D721Med (cell line): ENCODE measurements at regions not wholly inside any gene's neighbourhood (a gene's known extent, or its start where the extent isn't known, plus 50 kb on each side); places are given as distances from the start of the nearest gene placed in this dataset.

Experiments
- DNase-seq: peaks from one replicate; pipeline ENCODE4 v3.0.0; 2011; ENCODE audit warnings: low spot score; ENCODE audit not compliant: insufficient read length
- FAIRE-seq: peaks from 2 replicates; lab custom pipeline; 2011; peaks lifted over from hg19 to GRCh38; lab: Jason Lieb, UNC
- CTCF ChIP-seq: IDR thresholded peaks from 2 replicates; pipeline ENCODE4 v1.5.1; 2012; ENCODE audit warnings: mild to moderate bottlenecking, control low read depth; ENCODE audit not compliant: insufficient read depth; ENCODE audit errors: missing control alignments

GRCh38 chr18:41613003-41613609 is 341.9 kb upstream of the PIK3C3 start:
- DNase-seq (no peak), FAIRE-seq (no peak)
- no peak for TF ChIP-seq CTCF

GRCh38 chr18:41604964-41605363 is 350.1 kb upstream of the PIK3C3 start:
- TF ChIP-seq CTCF: no peak
- no peak for FAIRE-seq
- DNase-seq: no peak

- FAIRE-seq (peak; percentile 44), DNase-seq (no peak)
- no peak for TF ChIP-seq CTCF
These were observed 353.0 kb upstream of the PIK3C3 start for GRCh38 chr18:41602034-41602433.

GRCh38 chr18:41600693-41601391 is 354.2 kb upstream of the PIK3C3 start:
- no peak for DNase-seq
- no peak for TF ChIP-seq CTCF
- no peak for FAIRE-seq

GRCh38 chr18:41599466-41599865 is 355.6 kb upstream of the PIK3C3 start:
- FAIRE-seq: no peak
- DNase-seq: no peak
- TF ChIP-seq CTCF: no peak

- no peak for TF ChIP-seq CTCF
- no peak for FAIRE-seq
- no peak for DNase-seq
These were observed 360.5 kb upstream of the PIK3C3 start for GRCh38 chr18:41594582-41594981.

GRCh38 chr18:41593171-41593675 is 361.8 kb upstream of the PIK3C3 start:
- DNase-seq: no peak
- FAIRE-seq: peak; percentile 35
- TF ChIP-seq CTCF: no peak
